HG02610 (cell line): ENCODE measurements at regions not wholly inside any gene's neighbourhood (a gene's known extent, or its start where the extent isn't known, plus 50 kb on each side); places are given as distances from the start of the nearest gene placed in this dataset.

Source experiments
- ATAC-seq: cut with Tn5 transposase; IDR thresholded peaks from one replicate; pipeline ENCODE4 v1.9.1; 2021; ENCODE audit warnings: mild to moderate bottlenecking, moderate library complexity; ENCODE audit not compliant: unreplicated experiment

- no peak for ATAC-seq
Measured at GRCh38 chr11:28773606-28774005, 665.4 kb downstream of the METTL15 start.

DNA sequence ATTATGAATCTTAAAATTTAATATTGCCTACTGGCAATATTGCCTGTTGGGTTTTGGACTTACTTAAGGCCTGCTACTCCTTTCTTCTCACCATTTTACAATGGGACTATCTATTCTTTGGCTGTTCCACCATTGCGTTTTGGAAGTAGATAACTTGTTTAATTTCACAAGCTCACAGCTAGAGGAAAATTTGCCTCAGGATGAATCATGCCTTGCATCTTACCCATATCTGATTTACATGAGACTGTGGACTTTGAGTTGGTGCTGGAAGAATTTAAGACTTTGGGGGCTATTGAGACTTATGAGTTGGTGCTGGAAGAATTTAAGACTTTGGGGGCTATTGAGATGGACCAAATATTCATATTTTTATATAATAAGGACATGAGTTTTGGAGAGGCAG, 662.6 kb downstream of the METTL15 start:
- no peak for ATAC-seq

DNA sequence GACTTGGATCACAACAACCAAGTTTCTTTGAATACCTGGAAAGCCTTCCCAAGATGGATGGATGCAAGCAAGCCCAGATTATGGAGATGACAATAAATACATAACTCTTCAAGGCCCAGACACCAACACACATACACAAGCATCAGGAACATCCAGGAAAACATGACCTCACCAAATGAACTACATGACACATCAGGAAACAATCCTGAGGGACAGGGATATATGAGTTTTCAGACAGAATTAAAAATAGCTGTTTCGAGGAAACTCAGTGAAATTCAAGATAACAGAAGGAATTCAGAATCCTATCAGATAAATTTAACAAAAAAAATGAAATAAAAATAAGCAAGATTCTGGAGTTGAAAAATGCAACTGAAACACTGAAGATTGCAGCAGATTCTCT, 659.4 kb downstream of the METTL15 start:
- no peak for ATAC-seq

DNA sequence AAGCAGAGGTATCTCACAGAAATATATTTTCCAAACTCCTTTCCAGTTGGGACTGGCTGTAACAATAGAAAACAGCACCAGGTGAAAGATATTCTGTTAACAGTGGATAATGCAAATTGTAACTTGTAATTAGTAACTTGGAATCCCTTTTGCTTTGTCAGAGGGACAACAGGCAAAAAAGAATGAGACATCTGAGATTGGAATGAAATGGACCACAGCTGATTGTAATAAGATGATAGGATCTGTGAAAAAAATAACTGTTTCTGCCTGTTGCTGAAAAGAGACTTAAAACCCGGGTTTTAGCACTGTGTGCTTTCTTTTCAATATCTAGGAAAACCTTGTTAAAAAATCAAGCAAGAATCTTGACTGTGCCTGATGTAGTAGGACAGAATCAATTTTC, 655.7 kb downstream of the METTL15 start:
- no peak for ATAC-seq

GRCh38 chr11:28763151-28763550, 655.0 kb downstream of the METTL15 start:
- ATAC-seq, result no peak

DNA sequence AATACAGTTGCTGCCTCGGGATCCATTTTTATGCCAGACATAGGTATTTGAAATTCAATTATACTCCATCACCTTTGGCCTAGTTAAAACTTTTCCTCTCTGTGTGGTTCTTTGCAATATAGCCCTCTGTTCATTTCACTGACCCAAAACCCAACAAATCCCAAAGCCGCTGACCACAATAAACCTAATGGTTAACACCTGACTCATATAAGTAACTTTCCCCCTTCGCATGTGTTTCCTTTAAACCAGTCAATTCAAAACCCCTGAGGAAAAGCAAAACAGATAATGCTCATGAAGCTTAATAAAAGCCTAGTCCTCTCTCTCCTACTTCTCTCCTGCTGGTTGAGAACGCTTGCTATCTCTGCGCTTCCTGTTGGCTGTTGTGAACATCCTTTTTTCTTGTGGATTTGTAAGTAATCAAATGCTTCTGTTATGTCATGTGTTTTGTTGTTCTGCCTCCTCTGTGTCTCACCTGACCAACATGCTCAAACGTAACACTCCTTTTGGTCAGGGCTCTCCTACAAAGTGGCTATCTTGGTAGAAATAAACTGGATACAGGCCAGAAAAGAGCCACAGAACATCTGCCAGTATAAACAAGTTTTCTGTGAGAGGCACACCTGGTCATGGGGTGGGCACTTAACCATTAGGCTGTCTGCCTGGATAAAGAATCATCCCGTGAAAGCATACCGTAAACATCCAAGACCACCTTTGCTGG, 652.6 kb downstream of the METTL15 start:
- ATAC-seq, result no peak

DNA sequence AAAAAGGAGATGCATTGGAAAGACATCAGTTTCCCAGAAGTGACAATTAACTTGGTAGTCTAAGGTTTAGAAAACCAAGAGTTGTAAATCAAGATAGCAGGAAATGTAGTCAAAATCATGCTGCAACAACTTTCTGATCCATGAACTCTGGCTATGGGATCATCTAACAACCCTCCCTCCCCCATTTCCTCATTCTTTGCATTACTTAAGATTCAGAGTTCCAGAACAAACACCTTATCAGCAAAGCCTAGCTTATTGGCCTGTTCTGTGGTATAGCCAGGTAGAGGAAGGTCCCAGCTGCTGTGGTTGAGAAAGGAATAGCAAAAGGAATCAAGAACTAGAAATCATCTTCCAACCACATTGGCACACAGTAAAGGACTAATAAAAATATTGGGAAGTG, 651.1 kb downstream of the METTL15 start:
- ATAC-seq, result no peak

DNA sequence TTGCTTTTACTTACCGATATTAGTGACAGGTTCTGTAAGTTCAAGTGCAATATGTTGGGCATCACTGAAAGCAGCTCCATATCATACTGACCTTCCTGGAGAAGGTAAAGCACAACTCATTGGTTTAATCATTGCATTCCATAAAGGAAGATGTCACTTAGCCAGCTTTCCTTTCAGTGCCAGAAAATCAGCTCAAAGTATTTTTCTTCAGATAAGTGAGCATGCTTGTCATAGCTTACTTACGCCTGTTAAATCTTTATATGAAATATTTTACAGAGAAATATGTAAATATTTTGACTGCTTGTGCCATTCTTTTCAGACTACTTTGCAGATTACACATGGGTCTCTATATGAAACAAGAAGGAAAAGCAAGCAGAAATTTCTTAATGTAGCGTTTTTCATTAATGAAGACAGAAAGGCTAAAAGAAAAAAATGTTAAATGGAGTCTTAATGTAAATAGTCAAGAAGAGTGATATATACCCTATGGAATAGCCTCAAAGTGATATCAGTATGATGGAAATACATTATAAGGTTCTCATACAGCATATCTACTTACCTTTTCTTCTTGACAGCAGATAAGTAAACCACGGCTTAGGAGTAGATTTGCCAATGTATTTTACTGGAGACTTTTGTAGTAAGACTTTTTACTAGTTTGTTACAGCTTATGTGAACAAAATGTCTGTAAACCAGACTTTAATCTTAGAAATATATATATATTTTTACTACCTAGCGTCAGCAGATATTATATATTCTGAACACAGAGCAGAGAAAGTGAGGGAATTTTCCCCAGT, 649.7 kb downstream of the METTL15 start:
- ATAC-seq, result no peak

DNA sequence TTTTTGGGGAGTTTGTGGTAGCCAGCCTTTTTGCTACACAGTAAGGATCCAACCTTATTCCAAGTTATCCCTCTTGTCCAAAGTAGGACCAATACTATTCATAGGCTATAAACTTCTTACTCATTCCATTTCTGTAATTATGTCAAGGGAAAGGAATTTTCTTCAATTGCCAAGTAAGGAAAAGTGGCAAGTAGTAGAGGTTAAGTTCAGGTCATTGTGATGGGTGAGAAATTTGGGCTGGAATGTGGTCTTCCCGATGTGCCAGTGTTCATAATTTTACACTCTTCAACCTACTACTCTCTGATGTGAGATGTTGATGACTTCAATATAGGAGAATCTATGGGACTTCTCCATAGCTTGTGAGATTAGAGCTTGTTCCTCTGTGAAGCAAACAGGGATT, 648.8 kb downstream of the METTL15 start:
- no peak for ATAC-seq

DNA sequence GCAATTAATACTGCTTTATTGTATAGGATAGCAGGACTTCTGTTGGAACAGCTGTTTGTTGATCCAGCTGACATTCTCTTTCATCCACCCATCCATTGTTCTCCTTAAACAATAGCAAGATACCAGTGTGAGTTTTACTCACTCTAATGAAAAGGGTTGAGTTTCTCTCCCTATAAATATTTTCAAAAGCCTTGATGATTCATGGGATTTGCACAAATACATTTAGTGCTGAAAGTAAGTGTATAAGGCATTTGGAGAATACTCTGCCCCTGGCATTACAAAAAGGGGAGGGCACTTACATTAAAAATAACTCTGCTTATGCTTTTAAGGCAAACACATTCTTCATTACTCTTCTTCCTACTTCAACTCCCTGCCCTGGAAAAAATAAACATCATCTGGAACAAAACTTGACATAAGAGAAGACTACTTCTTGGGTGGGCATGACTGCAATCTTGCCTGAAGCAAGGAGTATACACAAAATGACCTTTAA, 634.9 kb downstream of the METTL15 start:
- no peak for ATAC-seq

GRCh38 chr11:28739489-28740280, 631.5 kb downstream of the METTL15 start:
- no peak for ATAC-seq

DNA sequence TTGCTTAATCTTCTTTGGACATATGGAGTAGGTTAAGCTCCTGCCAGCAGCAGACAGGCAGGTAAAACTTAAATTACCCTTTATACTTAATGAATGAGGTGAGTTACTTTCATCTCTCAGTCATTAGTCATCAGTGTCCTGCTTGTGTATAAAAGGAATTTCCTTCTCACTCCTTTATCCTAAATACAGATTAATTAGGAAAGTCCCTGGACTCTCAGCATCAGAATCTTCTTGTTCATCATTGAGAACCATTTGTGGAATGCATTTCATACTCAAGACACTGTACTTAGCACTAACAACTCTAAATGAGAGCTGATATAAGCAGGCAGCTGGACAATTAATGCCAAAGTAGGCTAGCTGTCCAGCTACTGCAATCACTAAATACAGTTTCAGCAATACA, 630.4 kb downstream of the METTL15 start:
- ATAC-seq, result no peak

GRCh38 chr11:28736256-28736655, 628.1 kb downstream of the METTL15 start:
- ATAC-seq, result no peak

DNA sequence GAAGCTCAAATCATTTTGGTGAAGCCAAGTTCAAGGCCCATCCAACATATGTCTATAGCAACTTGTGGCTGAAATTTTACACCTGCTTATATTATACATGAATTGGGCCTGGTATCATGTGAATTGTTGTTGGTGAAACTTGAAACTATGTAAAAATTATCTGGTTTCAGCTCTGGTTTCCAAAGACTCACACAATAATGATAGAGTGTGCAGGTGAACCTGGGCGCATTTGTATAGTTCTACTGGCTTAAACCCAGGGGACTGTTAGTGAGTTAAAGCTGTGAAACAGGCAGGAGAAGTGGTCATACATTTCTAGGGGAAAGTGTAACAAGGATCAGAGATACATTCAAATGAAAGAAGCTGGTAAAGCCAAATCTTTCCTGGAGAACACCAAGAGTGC, 627.3 kb downstream of the METTL15 start:
- ATAC-seq, result no peak

- ATAC-seq, result no peak
Measured at GRCh38 chr11:28730889-28731288, 622.7 kb downstream of the METTL15 start.

- no peak for ATAC-seq
Measured at GRCh38 chr11:28730336-28730735, 622.1 kb downstream of the METTL15 start.

DNA sequence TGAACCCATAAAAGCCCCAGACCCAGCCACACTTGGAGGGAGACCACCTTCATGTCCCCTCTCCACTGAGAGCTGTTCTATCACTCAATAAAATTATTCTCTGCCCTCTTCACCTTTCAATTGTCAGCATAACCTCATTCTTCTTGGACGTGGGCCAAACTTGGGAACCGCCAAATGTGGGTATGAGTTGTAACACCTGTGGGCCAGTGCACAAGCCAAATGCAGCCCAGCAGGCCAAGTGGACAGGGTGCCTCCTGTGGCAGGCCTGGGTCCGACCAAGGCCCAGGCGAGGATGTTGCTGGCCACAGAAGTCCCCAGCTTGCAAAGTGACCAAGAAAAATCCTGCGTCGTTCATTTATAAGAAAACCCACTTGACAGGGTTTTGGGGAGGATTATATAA, 621.2 kb downstream of the METTL15 start:
- ATAC-seq, result no peak

DNA sequence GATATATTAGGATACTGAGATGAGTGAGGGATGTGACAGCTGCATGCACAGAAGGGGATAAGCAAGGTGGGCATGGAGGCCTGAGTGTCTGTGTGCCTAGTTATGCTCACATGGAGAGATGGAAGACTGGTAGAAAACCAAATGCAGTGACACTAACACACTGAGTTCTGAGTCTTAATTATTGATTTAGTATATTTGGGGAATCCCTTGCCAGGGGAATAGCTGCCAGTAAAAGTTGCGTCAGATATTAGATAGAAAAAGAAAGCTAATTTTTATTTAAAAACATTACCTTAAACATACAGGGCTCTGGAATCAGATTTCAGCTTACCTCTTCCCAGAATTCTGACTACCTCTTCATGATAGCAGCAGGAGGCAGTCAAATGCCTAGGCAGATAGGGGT, 620.5 kb downstream of the METTL15 start:
- ATAC-seq, result no peak

DNA sequence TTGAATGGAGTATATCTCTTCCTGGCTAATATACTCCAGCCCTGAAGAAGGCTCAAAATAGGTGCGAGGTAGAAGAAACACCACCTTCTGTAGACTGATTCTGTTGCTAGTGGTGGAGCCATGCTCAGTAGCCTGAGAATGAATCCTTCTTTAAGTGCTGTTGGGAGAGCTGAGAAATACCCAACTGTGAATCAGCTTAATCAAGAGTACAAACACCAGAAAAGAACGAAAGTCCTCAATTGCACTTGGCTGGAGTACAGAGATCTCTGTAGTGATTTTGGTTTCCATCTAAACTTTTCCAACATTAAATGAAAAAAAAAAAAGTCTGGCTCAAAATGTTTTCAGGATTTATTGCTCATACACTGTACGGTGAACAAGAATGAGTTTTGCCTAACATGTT, 619.1 kb downstream of the METTL15 start:
- no peak for ATAC-seq

DNA sequence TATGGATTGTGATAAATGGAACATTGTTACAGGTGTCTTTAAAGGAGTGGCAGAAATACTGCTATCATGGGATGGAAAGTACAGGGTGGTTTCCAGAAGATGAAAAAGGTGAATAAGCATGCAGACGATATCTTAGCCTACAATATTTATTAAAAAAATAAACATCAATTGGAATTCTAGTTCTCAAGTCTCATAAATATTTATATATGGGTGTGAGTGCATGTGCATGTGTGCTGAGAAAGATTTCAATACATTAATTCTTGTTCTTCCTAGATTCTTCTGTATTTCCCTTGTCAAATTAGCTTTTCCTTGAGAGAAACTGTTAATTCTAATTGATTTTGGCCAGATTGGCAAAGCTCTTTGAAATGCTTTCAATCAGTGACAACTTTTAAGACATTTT, 618.2 kb downstream of the METTL15 start:
- ATAC-seq, result no peak

DNA sequence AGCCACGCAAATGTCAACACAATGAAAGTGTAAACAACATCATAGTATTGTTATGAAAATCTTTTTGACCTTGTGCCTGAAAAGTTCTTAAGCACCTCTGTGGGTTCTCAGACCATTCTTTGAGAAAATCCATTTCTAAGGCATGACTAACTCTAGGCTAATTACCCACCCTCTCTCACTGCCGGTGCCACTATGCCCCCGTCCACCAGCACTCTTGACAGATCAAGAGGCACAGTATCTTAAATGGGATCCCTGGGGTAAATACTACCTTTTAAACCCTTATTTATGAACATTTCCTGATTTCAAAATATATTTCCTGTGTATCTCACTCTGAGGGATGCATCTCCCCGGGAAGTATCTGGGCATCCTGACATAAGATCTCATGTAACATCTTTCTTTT, 607.5 kb downstream of the METTL15 start:
- ATAC-seq, result no peak

- no peak for ATAC-seq
Measured at GRCh38 chr11:28713850-28714249, 605.7 kb downstream of the METTL15 start.
